Adrenal gland (tissue), 9 donors: ENCODE measurements at regions not wholly inside any gene's neighbourhood (a gene's known extent, or its start where the extent isn't known, plus 50 kb on each side); places are given as distances from the start of the nearest gene placed in this dataset.

Source experiments
- DNase-seq, 7 donors: peaks; one replicate each; pipeline ENCODE4 v3.0.0-alpha.2; 2019 to 2020
- H3K27ac ChIP-seq, 5 donors: fragments of 200-600 bp; sonication (generic) in 4 of 5; 1 replicate in 3 of 5; 2 replicates in 2 of 5; pipeline versions ENCODE4 v1.5.1 to v1.8.0; 2016 to 2020; ENCODE audit warnings: mild to moderate bottlenecking in 1 of 5
- H3K27me3 ChIP-seq: fragments of 200-600 bp; 2 replicates; pipeline ENCODE4 v1.8.0; 2021
- H3K36me3 ChIP-seq, 2 donors: fragments of 200-600 bp; replicated peaks in 1 of 2; 1 replicate in 1 of 2; 2 replicates in 1 of 2; pipeline versions ENCODE4 v1.5.1 to v1.8.0; 2018 to 2022
- H3K4me1 ChIP-seq, 2 donors: fragments of 200-600 bp; replicated peaks in 1 of 2; 1 replicate in 1 of 2; 2 replicates in 1 of 2; pipeline versions ENCODE4 v1.5.1 to v1.8.0; 2018 to 2021
- H3K4me3 ChIP-seq, 4 donors: fragments of 200-600 bp; sonication (generic) in 3 of 4; one replicate each; pipeline ENCODE4 v1.5.1; 2016 to 2018
- H3K9me3 ChIP-seq, 3 donors: fragments of 200-600 bp; sonication (generic) in 1 of 3; replicated peaks in 1 of 3; 1 replicate in 2 of 3; 2 replicates in 1 of 3; pipeline versions ENCODE4 v1.5.1 to v1.8.0; 2016 to 2021
- POLR2A ChIP-seq, 2 donors: fragments of 450-650 bp; IDR thresholded peaks; one replicate each; pipeline ENCODE4 v1.6.1; 2017; ENCODE audit warnings: antibody characterized with exemption in 2 of 2, mild to moderate bottlenecking in 2 of 2, moderate library complexity in 1 of 2
- WGBS, 4 donors: extraction: QIAGEN DNeasy Blood & Tissue Kit in 2 of 4; methylation state at CpG; one replicate each; pipeline versions ENCODE4 v1.1.5 to v1.1.7; 2013 to 2017; 5-methylcytosine and 5-hydroxymethylcytosine counted together
- intact Hi-C, 2 donors: fragments of 100-400 bp; cut with DNase I; formaldehyde crosslinking; loops; one replicate each; pipeline versions ENCODE4 v1.14.1 to v1.15.0; 2022 to 2023
- TF ChIP-seq, protein P1 (sequence below), 6 experiments: fragments of 450-650 bp in 4 of 6; fragments of 200-600 bp in 2 of 6; sonication (generic) in 1 of 6; IDR thresholded peaks; 1 replicate in 5 of 6; 2 replicates in 1 of 6; pipeline versions ENCODE4 v1.5.1 to v1.8.0; 2016 to 2021; ENCODE audit warnings: antibody characterized with exemption in 6 of 6, mild to moderate bottlenecking in 2 of 6, moderate library complexity in 1 of 6
- donor health status: healthy with polysubstance abuse.
- donor health status: Bipolar disorder and iron deficiency.
- donor health status: DM: yes; HTN: yes; CAD: no.
- donor health status: DM: no; HTN: no; CAD: no.
- donor health status: DM: no; HTN: no; CAD: no.

DNA sequence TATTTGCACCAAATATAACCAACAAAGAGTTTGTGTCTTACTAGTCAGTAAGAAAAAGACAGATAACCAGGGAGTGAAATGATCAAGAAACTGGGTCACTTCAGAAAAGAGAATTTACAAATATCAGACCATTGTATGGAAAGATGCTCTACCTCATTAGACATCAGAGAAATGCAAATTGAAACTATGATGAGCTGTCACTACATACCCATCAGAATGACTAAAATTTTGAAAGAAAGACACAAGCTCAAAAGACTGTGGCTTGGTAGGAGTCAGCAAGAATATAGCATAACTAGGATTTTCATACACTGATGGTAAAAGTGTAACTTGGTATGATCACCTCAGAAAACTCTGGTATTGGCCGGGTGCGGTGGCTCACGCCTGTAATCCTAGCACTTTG, 247.2 kb downstream of the BMP4 start:
- Histone ChIP-seq H3K27me3 (no peaks in the 10 kb centered on the region), H3K4me1 (peaks cover 2 to 5% of the 10 kb centered on the region in 2 donors), H3K9me3 (no peaks in the 10 kb centered on the region), H3K27ac (no peak overlapping the region), H3K4me3 (no peak overlapping the region), H3K36me3 (no peaks in the 10 kb centered on the region)
- TF ChIP-seq, protein P1, sequence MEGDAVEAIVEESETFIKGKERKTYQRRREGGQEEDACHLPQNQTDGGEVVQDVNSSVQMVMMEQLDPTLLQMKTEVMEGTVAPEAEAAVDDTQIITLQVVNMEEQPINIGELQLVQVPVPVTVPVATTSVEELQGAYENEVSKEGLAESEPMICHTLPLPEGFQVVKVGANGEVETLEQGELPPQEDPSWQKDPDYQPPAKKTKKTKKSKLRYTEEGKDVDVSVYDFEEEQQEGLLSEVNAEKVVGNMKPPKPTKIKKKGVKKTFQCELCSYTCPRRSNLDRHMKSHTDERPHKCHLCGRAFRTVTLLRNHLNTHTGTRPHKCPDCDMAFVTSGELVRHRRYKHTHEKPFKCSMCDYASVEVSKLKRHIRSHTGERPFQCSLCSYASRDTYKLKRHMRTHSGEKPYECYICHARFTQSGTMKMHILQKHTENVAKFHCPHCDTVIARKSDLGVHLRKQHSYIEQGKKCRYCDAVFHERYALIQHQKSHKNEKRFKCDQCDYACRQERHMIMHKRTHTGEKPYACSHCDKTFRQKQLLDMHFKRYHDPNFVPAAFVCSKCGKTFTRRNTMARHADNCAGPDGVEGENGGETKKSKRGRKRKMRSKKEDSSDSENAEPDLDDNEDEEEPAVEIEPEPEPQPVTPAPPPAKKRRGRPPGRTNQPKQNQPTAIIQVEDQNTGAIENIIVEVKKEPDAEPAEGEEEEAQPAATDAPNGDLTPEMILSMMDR (IDR thresholded peaks at IDR 0.05), result no peak
- no peak for TF ChIP-seq POLR2A (IDR thresholded peaks at IDR 0.05)
- DNase-seq, result no peak
- intact Hi-C loops, result no loop called here
- 94 to 100% (median 97%) methylated on average over 3 of the region's 3 CpGs for WGBS, 4 donors

DNA sequence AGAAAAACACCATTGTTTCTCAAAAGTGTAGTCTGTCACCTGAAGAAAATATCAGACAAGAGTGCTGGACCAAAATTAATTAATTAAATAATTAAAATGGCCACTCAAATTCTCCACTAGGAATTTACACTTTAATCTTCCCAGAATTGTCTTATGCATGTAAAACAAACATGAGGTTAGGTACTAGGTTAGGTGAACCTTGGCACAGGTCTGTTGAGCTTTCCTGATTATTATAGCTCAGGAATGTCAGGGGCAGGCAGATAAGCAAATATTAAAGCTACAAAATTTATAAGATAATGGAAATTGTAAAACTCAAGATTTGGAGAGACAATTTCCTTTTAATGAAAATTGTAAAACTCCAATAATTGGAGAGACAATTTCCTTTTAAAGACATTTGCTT, 253.2 kb downstream of the BMP4 start:
- Histone ChIP-seq H3K27ac (no peak overlapping the region), H3K27me3 (no peaks in the 10 kb centered on the region), H3K9me3 (no peaks in the 10 kb centered on the region), H3K36me3 (no peaks in the 10 kb centered on the region), H3K4me3 (no peak overlapping the region), H3K4me1 (no peaks in the 10 kb centered on the region)
- no peak for DNase-seq
- TF ChIP-seq, protein P1 (IDR thresholded peaks at IDR 0.05), result no peak
- TF ChIP-seq POLR2A (IDR thresholded peaks at IDR 0.05), result no peak
- intact Hi-C loops, result no loop called here

DNA sequence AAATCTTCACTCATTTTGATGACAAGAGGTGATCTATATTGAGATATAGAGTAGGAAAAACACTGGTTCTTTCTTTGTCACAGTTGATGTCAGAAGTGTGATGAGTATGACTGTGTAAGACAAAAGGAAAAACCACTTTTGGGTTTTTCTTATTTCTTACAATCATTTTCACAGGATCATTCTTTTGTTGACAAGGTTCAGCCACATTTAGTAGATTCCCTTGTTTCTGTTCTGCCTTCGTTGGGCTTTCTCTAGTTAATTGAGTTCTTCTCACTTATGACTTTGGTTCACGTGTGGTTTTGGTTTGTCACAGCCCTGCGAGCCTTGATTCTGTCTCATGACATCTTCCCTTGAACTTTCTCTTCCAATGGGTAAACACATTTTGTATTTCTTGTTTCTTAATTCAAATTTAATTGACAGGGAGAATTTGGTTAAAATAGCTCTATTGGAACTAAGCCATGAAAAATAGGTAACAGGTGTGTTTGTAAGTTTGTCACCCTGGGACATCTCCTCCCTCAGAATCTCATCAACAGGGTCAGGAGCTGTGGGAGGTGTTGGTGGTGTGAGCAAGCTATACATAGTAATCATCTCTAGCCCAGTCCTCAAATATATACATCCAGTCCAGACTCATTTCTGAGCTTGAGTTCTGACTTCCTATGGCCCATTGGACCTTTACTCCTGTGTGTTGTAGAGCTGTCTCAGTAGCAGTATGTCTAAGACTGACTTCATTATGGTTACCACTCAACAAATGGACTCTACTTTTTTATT, 255.3 kb downstream of the BMP4 start:
- no peak overlapping the region for H3K27ac ChIP-seq
- intact Hi-C loops, result no loop called here
- no peak overlapping the region for H3K4me3 ChIP-seq
- no peaks in the 10 kb centered on the region for H3K4me1 ChIP-seq
- TF ChIP-seq POLR2A (IDR thresholded peaks at IDR 0.05), result no peak
- TF ChIP-seq, protein P1 (IDR thresholded peaks at IDR 0.05), result no peak
- 65 to 90% (median 77%) methylated on average over 3 of the region's 3 CpGs for WGBS, 4 donors
- no peaks in the 10 kb centered on the region for H3K27me3 ChIP-seq
- no peaks in the 10 kb centered on the region for H3K36me3 ChIP-seq
- DNase-seq, result no peak
- H3K9me3 ChIP-seq, result no peaks in the 10 kb centered on the region

DNA sequence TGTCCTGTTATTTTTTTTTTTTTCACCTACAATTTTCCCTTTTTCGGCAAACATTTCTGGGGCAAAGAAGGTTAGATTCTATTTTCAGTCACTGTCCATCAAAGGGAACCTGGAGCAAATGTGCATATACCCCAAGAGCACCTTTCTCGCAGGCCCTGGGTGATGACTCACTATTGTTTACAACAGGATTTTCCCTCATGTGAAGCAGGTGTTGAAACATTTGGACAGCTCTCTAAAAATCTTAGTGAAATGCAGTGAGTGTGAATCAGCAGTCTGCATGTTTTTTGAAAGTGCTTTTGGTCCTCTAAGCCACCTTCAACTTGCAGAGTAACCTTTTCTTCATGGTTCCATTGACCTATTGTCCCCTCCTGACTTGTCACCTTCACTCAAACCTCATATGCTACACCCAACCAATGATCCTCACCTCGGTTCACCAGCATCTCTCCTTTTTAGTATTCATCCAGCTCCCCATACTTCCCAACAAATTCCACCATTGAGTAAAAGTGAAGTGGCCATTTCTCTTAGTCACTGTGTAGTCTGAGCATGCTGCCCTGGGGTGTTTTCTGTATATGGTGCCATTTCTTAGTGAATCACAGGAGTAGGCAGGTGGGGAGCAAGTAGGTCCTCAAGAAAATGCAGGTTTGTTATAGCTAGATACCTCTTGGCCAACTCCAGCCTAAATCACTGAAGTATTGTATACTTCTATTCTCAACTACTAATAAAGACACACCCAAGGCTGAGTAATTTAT, 260.2 kb downstream of the BMP4 start:
- no peak overlapping the region for H3K27ac ChIP-seq
- intact Hi-C loops, result no loop called here
- no peak for DNase-seq
- H3K36me3 ChIP-seq, result no peaks in the 10 kb centered on the region
- H3K9me3 ChIP-seq, result no peaks in the 10 kb centered on the region
- H3K4me3 ChIP-seq, result no peak overlapping the region
- H3K27me3 ChIP-seq, result no peaks in the 10 kb centered on the region
- no peaks in the 10 kb centered on the region for H3K4me1 ChIP-seq
- no peak for TF ChIP-seq POLR2A (IDR thresholded peaks at IDR 0.05)
- TF ChIP-seq, protein P1 (IDR thresholded peaks at IDR 0.05), result no peak
- WGBS, 4 donors, result 62 to 94% (median 89%) methylated on average over 3 of the region's 3 CpGs
